HEK293 (cell line): ENCODE measurements at regions not wholly inside any gene's neighbourhood (a gene's known extent, or its start where the extent isn't known, plus 50 kb on each side); places are given as distances from the start of the nearest gene placed in this dataset.

Experiments
- CTCF ChIP-seq: fragments of 450-650 bp; formaldehyde crosslinking; IDR thresholded peaks from 2 replicates; pipeline ENCODE4 v1.5.1; 2016; ENCODE audit warnings: missing biosample characterization, missing genetic modification characterization
- HOXA7 ChIP-seq: sonication (generic); formaldehyde crosslinking; IDR thresholded peaks from 2 replicates; pipeline ENCODE4 v1.8.1; 2022; ENCODE audit warnings: missing genetic modification reagents, borderline replicate concordance
- ZNF292 ChIP-seq: fragments of 450-650 bp; formaldehyde crosslinking; IDR thresholded peaks from 2 replicates; pipeline ENCODE4 v1.5.1; 2016; ENCODE audit warnings: low read depth, missing biosample characterization, missing genetic modification characterization, borderline replicate concordance
- ZNF302 ChIP-seq: fragments of 450-650 bp; formaldehyde crosslinking; IDR thresholded peaks from 2 replicates; pipeline ENCODE4 v1.5.1; 2016; ENCODE audit warnings: missing biosample characterization, missing genetic modification characterization, low read depth
- ZNF350 ChIP-seq: fragments of 450-650 bp; formaldehyde crosslinking; IDR thresholded peaks from 2 replicates; pipeline ENCODE4 v1.5.0; 2017; ENCODE audit warnings: missing biosample characterization, mild to moderate bottlenecking, missing genetic modification characterization
- ZNF560 ChIP-seq: fragments of 450-650 bp; formaldehyde crosslinking; IDR thresholded peaks from 2 replicates; pipeline ENCODE4 v1.5.1; 2017; ENCODE audit warnings: missing biosample characterization, missing genetic modification characterization, borderline replicate concordance
- TF ChIP-seq, protein P1 (sequence below): fragments of 450-650 bp; formaldehyde crosslinking; IDR thresholded peaks from 2 replicates; pipeline ENCODE4 v1.5.1; 2016; ENCODE audit warnings: missing biosample characterization, missing genetic modification characterization

- TF ChIP-seq CTCF (no peak), ZNF560 (tag by site-specific recombination) (no peak), HOXA7 (no peak), ZNF302 (tag by site-specific recombination) (no peak), ZNF350 (tag by site-specific recombination) (no peak), ZNF292 (tag by site-specific recombination) (no peak)
- TF ChIP-seq, protein P1, sequence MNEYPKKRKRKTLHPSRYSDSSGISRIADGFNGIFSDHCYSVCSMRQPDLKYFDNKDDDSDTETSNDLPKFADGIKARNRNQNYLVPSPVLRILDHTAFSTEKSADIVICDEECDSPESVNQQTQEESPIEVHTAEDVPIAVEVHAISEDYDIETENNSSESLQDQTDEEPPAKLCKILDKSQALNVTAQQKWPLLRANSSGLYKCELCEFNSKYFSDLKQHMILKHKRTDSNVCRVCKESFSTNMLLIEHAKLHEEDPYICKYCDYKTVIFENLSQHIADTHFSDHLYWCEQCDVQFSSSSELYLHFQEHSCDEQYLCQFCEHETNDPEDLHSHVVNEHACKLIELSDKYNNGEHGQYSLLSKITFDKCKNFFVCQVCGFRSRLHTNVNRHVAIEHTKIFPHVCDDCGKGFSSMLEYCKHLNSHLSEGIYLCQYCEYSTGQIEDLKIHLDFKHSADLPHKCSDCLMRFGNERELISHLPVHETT (tag by site-specific recombination), result no peak
Observed at GRCh38 chr12:72146495-72146894, 125.7 kb upstream of the TRHDE start.
